GM23338 (cell line): ENCODE measurements at regions not wholly inside any gene's neighbourhood (a gene's known extent, or its start where the extent isn't known, plus 50 kb on each side); places are given as distances from the start of the nearest gene placed in this dataset.

Source experiments
- ATAC-seq: fragments of 200-7000 bp; cut with Tn5 transposase; 3 replicates; pipeline ENCODE4 v1.9.1; 2020
- DNase-seq: peaks from one replicate; pipeline ENCODE4 v3.0.0-alpha.2; 2015; ENCODE audit warnings: low spot score
- H2AFZ ChIP-seq: fragments of 200-600 bp; sonication (generic); 2 replicates; pipeline ENCODE4 v1.8.0; 2016; ENCODE audit warnings: antibody characterized with exemption, mild to moderate bottlenecking, moderate library complexity
- H3F3A ChIP-seq: fragments of 200-600 bp; sonication (generic); replicated peaks from 2 replicates; pipeline ENCODE4 v1.8.0; 2017; ENCODE audit warnings: antibody characterized with exemption, mixed run types, low read depth
- H3K27ac ChIP-seq: fragments of 200-600 bp; sonication (generic); 2 replicates; pipeline ENCODE4 v1.6.1; 2016; ENCODE audit warnings: low read depth
- H3K27me3 ChIP-seq: fragments of 200-600 bp; sonication (generic); 2 replicates; pipeline ENCODE4 v1.8.0; 2016; ENCODE audit warnings: mild to moderate bottlenecking, mixed run types, moderate library complexity; ENCODE audit not compliant: insufficient read depth
- H3K36me3 ChIP-seq: fragments of 200-600 bp; sonication (generic); 2 replicates; pipeline ENCODE4 v1.8.0; 2016; ENCODE audit warnings: mild to moderate bottlenecking; ENCODE audit not compliant: insufficient read depth
- H3K4me1 ChIP-seq: fragments of 200-600 bp; sonication (generic); 2 replicates; pipeline ENCODE4 v1.8.0; 2016; ENCODE audit warnings: mild to moderate bottlenecking, moderate library complexity; ENCODE audit not compliant: insufficient read depth
- H3K4me2 ChIP-seq: fragments of 200-600 bp; sonication (generic); 2 replicates; pipeline ENCODE4 v1.7.1; 2017; ENCODE audit warnings: mixed run types
- H3K4me3 ChIP-seq: fragments of 200-600 bp; sonication (generic); 2 replicates; pipeline ENCODE4 v1.6.1; 2016; ENCODE audit warnings: mixed run types
- H3K79me2 ChIP-seq: fragments of 200-600 bp; sonication (generic); replicated peaks from 2 replicates; pipeline ENCODE4 v1.8.0; 2017; ENCODE audit warnings: mild to moderate bottlenecking; ENCODE audit not compliant: insufficient read depth
- H3K9me2 ChIP-seq: fragments of 200-600 bp; sonication (generic); 2 replicates; pipeline ENCODE4 v1.8.0; 2017; ENCODE audit not compliant: insufficient read depth
- H4K20me1 ChIP-seq: fragments of 200-600 bp; sonication (generic); replicated peaks from 2 replicates; pipeline ENCODE4 v1.8.0; 2017; ENCODE audit warnings: mild to moderate bottlenecking; ENCODE audit not compliant: insufficient read depth
- H3K27ac Mint-ChIP-seq: 2 replicates; pipeline ENCODE4 v1.8.0; 2020; ENCODE audit warnings: inconsistent platforms, mild to moderate bottlenecking, moderate library complexity, mixed read lengths
- H3K27me3 Mint-ChIP-seq: 3 replicates; pipeline ENCODE4 v1.8.0; 2022; ENCODE audit warnings: low read depth, mild to moderate bottlenecking, moderate library complexity, mixed read lengths, inconsistent platforms; ENCODE audit not compliant: insufficient read depth, poor library complexity
- H3K36me3 Mint-ChIP-seq: 3 replicates; pipeline ENCODE4 v1.8.0; 2021; ENCODE audit warnings: low read depth, mild to moderate bottlenecking, inconsistent platforms, moderate library complexity, mixed read lengths
- H3K4me1 Mint-ChIP-seq: 3 replicates; pipeline ENCODE4 v1.8.0; 2020; ENCODE audit warnings: mild to moderate bottlenecking, inconsistent platforms, mixed read lengths
- H3K4me3 Mint-ChIP-seq: 3 replicates; pipeline ENCODE4 v1.8.0; 2021; ENCODE audit warnings: moderate library complexity, mild to moderate bottlenecking, inconsistent platforms, mixed read lengths
- H3K9me3 Mint-ChIP-seq: 3 replicates; pipeline ENCODE4 v1.8.0; 2020; ENCODE audit warnings: moderate library complexity, mild to moderate bottlenecking, inconsistent platforms, mixed read lengths
- CREB1 ChIP-seq: fragments of 250-450 bp; sonication (Bioruptor Pico); IDR thresholded peaks from 2 replicates; pipeline ENCODE4 v1.5.0; 2020; ENCODE audit warnings: low read depth, mild to moderate bottlenecking, moderate library complexity
- EZH2phosphoT487 ChIP-seq: fragments of 200-600 bp; sonication (generic); IDR thresholded peaks from one replicate; pipeline ENCODE4 v1.8.1; 2018; ENCODE audit warnings: antibody characterized with exemption; ENCODE audit not compliant: unreplicated experiment
- POLR2AphosphoS5 ChIP-seq: IDR thresholded peaks from 2 replicates; pipeline ENCODE4 v1.6.1; 2016; ENCODE audit warnings: antibody characterized with exemption, low read depth
- STAT1 ChIP-seq: IDR thresholded peaks from one replicate; pipeline ENCODE4 v1.6.1; 2016; ENCODE audit warnings: antibody characterized with exemption; ENCODE audit not compliant: unreplicated experiment
- TF ChIP-seq, protein P1 (sequence below), 2 experiments: fragments of 200-600 bp in 1 of 2; sonication (generic) in 1 of 2; conservative IDR thresholded peaks; 2 replicates each; pipeline versions ENCODE4 v1.5.1 to v1.6.1; 2016 to 2017; ENCODE audit warnings: antibody characterized with exemption in 2 of 2, low read depth in 2 of 2, mild to moderate bottlenecking in 2 of 2, moderate library complexity in 1 of 2
- TF ChIP-seq, protein P2 (sequence below): fragments of 250-450 bp; sonication (Bioruptor Pico); IDR thresholded peaks from 2 replicates; pipeline ENCODE4 v1.5.0; 2020; ENCODE audit warnings: mild to moderate bottlenecking, moderate library complexity
- TF ChIP-seq, protein P3 (sequence below): IDR thresholded peaks from 2 replicates; pipeline ENCODE4 v1.6.1; 2016; ENCODE audit warnings: antibody characterized with exemption

GRCh38 chr9:129383561-129384490, 205.8 kb upstream of the IER5L start:
- no peaks in the 10 kb centered on the region for H3K9me3 Mint-ChIP-seq
- no peak overlapping the region for H3K27ac ChIP-seq
- peaks cover 12% of the 10 kb centered on the region for H3K4me1 ChIP-seq
- 0 out of 2 replicates have a peak, but pooled peaks cover 5% of the 10 kb centered on the region for H3F3A ChIP-seq
- peak overlapping the region; percentile 94 for H2AFZ ChIP-seq
- H4K20me1 ChIP-seq: no peaks in the 10 kb centered on the region
- peaks cover 23% of the 10 kb centered on the region for H3K27me3 ChIP-seq
- H3K4me2 ChIP-seq: peak overlapping the region; percentile 89
- DNase-seq: peak; percentile 66
- peak overlapping the region; percentile 71 for H3K4me3 ChIP-seq
- no peaks in the 10 kb centered on the region for H3K36me3 ChIP-seq
- peak; percentile 70 for ATAC-seq
- H3K4me1 Mint-ChIP-seq: peaks cover 26% of the 10 kb centered on the region
- peaks cover 29% of the 10 kb centered on the region for H3K27me3 Mint-ChIP-seq
- H3K36me3 Mint-ChIP-seq: no peaks in the 10 kb centered on the region
- TF ChIP-seq STAT1: no peak
- TF ChIP-seq, protein P1, sequence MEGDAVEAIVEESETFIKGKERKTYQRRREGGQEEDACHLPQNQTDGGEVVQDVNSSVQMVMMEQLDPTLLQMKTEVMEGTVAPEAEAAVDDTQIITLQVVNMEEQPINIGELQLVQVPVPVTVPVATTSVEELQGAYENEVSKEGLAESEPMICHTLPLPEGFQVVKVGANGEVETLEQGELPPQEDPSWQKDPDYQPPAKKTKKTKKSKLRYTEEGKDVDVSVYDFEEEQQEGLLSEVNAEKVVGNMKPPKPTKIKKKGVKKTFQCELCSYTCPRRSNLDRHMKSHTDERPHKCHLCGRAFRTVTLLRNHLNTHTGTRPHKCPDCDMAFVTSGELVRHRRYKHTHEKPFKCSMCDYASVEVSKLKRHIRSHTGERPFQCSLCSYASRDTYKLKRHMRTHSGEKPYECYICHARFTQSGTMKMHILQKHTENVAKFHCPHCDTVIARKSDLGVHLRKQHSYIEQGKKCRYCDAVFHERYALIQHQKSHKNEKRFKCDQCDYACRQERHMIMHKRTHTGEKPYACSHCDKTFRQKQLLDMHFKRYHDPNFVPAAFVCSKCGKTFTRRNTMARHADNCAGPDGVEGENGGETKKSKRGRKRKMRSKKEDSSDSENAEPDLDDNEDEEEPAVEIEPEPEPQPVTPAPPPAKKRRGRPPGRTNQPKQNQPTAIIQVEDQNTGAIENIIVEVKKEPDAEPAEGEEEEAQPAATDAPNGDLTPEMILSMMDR (conservative IDR thresholded peaks at IDR 0.05; ENCODE audit: low read depth in 2 of 2): 0 out of 4 replicates have a peak, but pooled peaks of 1 of the 2 experiments have one; percentile 15
- H3K4me3 Mint-ChIP-seq: peak overlapping the region; percentile 65
- H3K27ac Mint-ChIP-seq: no peak overlapping the region
- no peaks in the 10 kb centered on the region for H3K79me2 ChIP-seq
- no peaks in the 10 kb centered on the region for H3K9me2 ChIP-seq

GRCh38 chr9:129383019-129383560, 205.0 kb upstream of the IER5L start:
- no peaks in the 10 kb centered on the region for H3K9me2 ChIP-seq
- peaks cover 12% of the 10 kb centered on the region for H3K4me1 ChIP-seq
- peak overlapping the region; percentile 94 for H2AFZ ChIP-seq
- Mint-ChIP-seq H3K4me3 (peak overlapping the region; percentile 65), H3K36me3 (no peaks in the 10 kb centered on the region), H3K9me3 (no peaks in the 10 kb centered on the region), H3K27ac (no peak overlapping the region), H3K27me3 (peaks cover 32% of the 10 kb centered on the region), H3K4me1 (peaks cover 30% of the 10 kb centered on the region)
- 0 out of 2 replicates have a peak, but pooled peaks cover 5% of the 10 kb centered on the region for H3F3A ChIP-seq
- H3K27ac ChIP-seq: no peak overlapping the region
- H3K27me3 ChIP-seq: peaks cover 23% of the 10 kb centered on the region
- DNase-seq (peak; percentile 58), ATAC-seq (peak; percentile 61)
- peak overlapping the region; percentile 89 for H3K4me2 ChIP-seq
- H4K20me1 ChIP-seq: no peaks in the 10 kb centered on the region
- peak overlapping the region; percentile 71 for H3K4me3 ChIP-seq
- no peaks in the 10 kb centered on the region for H3K79me2 ChIP-seq
- H3K36me3 ChIP-seq: no peaks in the 10 kb centered on the region
- no peak for TF ChIP-seq STAT1
- TF ChIP-seq EZH2phosphoT487: no peak
- no peak for TF ChIP-seq CREB1 (CRISPR knock-in tag)
- TF ChIP-seq, protein P2, sequence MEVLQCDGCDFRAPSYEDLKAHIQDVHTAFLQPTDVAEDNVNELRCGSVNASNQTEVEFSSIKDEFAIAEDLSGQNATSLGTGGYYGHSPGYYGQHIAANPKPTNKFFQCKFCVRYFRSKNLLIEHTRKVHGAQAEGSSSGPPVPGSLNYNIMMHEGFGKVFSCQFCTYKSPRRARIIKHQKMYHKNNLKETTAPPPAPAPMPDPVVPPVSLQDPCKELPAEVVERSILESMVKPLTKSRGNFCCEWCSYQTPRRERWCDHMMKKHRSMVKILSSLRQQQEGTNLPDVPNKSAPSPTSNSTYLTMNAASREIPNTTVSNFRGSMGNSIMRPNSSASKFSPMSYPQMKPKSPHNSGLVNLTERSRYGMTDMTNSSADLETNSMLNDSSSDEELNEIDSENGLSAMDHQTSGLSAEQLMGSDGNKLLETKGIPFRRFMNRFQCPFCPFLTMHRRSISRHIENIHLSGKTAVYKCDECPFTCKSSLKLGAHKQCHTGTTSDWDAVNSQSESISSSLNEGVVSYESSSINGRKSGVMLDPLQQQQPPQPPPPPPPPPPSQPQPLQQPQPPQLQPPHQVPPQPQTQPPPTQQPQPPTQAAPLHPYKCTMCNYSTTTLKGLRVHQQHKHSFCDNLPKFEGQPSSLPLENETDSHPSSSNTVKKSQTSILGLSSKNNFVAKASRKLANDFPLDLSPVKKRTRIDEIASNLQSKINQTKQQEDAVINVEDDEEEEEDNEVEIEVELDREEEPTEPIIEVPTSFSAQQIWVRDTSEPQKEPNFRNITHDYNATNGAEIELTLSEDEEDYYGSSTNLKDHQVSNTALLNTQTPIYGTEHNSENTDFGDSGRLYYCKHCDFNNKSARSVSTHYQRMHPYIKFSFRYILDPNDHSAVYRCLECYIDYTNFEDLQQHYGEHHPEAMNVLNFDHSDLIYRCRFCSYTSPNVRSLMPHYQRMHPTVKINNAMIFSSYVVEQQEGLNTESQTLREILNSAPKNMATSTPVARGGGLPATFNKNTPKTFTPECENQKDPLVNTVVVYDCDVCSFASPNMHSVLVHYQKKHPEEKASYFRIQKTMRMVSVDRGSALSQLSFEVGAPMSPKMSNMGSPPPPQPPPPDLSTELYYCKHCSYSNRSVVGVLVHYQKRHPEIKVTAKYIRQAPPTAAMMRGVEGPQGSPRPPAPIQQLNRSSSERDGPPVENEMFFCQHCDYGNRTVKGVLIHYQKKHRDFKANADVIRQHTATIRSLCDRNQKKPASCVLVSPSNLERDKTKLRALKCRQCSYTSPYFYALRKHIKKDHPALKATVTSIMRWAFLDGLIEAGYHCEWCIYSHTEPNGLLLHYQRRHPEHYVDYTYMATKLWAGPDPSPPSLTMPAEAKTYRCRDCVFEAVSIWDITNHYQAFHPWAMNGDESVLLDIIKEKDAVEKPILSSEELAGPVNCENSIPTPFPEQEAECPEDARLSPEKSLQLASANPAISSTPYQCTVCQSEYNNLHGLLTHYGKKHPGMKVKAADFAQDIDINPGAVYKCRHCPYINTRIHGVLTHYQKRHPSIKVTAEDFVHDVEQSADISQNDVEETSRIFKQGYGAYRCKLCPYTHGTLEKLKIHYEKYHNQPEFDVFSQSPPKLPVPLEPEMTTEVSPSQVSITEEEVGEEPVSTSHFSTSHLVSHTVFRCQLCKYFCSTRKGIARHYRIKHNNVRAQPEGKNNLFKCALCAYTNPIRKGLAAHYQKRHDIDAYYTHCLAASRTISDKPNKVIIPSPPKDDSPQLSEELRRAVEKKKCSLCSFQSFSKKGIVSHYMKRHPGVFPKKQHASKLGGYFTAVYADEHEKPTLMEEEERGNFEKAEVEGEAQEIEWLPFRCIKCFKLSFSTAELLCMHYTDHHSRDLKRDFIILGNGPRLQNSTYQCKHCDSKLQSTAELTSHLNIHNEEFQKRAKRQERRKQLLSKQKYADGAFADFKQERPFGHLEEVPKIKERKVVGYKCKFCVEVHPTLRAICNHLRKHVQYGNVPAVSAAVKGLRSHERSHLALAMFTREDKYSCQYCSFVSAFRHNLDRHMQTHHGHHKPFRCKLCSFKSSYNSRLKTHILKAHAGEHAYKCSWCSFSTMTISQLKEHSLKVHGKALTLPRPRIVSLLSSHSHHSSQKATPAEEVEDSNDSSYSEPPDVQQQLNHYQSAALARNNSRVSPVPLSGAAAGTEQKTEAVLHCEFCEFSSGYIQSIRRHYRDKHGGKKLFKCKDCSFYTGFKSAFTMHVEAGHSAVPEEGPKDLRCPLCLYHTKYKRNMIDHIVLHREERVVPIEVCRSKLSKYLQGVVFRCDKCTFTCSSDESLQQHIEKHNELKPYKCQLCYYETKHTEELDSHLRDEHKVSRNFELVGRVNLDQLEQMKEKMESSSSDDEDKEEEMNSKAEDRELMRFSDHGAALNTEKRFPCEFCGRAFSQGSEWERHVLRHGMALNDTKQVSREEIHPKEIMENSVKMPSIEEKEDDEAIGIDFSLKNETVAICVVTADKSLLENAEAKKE: no peak
- TF ChIP-seq, protein P1 (conservative IDR thresholded peaks at IDR 0.05; ENCODE audit: low read depth in 2 of 2): no peak
- TF ChIP-seq, protein P3, sequence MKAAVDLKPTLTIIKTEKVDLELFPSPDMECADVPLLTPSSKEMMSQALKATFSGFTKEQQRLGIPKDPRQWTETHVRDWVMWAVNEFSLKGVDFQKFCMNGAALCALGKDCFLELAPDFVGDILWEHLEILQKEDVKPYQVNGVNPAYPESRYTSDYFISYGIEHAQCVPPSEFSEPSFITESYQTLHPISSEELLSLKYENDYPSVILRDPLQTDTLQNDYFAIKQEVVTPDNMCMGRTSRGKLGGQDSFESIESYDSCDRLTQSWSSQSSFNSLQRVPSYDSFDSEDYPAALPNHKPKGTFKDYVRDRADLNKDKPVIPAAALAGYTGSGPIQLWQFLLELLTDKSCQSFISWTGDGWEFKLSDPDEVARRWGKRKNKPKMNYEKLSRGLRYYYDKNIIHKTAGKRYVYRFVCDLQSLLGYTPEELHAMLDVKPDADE: no peak
- TF ChIP-seq POLR2AphosphoS5: no peak
